ENCODE measurements at regions not wholly inside any gene's neighbourhood (a gene's known extent, or its start where the extent isn't known, plus 50 kb on each side); places are given as distances from the start of the nearest gene placed in this dataset.

GRCh38 chr2:220890931-220891330 lies 681.2 kb downstream of the EPHA4 start:
- no peak for DNase-seq

- no peak for DNase-seq
Observed at GRCh38 chr2:220891405-220891804, 680.7 kb downstream of the EPHA4 start.

- DNase-seq: no peak
Observed at GRCh38 chr2:220892018-220892634, 680.0 kb downstream of the EPHA4 start.

DNA sequence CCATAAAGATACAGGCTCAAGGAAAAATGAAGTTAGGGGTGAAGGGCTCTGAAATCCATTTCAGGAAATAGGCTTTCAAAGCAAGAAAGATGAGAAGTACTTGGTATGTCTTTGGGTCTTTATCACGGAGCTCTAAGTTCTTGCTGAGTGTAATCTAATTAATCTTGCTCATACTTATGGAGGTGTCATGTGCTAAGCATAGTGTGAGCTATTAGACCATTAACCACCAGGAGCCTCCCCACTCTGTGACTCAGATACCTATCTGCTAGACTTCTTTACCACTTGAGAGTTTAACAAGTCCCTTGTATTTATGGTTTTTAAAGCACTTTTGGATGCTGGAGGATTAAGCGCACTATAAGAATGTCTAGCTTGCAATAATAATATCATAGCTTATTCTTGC lies 678.7 kb downstream of the EPHA4 start:
- no peak for DNase-seq

DNA sequence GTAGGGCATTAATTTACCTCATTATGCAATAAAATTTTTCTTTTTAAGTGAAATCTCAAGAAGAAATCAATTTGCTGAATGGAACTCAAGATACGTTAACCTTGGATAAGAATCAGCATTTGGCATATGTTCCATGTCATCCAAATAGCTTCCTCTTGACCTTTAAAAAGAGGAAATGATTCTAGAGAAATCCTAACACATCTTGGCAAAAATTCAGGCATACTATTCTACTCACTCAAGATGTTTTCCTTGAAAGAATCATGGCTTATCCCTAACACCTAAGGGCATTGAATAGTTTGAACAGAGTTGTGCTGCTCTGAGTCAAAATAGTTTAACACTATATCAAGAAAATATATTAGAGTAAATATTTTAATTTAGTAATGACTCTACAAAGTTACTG lies 678.0 kb downstream of the EPHA4 start:
- DNase-seq: no peak

DNA sequence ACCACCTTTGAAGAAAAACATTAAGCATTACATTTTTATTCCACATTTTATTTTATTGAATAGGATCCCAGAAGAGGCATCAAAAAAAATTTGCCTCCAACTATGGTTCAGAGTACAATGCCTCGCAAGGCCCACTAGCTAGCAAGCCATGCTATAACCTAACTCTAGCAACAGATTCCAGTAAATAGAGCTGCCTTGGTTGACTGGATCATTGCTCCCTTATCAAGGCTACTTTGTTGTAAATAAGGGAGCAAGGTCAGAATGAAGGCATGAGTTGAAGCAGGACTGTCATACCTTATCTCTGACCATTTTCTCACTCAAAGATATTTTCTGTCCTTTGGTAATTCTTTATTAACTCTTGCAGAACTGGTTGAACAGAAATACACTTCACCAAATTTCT lies 672.6 kb downstream of the EPHA4 start:
- DNase-seq: no peak

- DNase-seq: no peak
Observed at GRCh38 chr2:220904015-220904414, 668.1 kb downstream of the EPHA4 start.

GRCh38 chr2:220913384-220913783 lies 658.7 kb downstream of the EPHA4 start:
- DNase-seq: no peak

DNA sequence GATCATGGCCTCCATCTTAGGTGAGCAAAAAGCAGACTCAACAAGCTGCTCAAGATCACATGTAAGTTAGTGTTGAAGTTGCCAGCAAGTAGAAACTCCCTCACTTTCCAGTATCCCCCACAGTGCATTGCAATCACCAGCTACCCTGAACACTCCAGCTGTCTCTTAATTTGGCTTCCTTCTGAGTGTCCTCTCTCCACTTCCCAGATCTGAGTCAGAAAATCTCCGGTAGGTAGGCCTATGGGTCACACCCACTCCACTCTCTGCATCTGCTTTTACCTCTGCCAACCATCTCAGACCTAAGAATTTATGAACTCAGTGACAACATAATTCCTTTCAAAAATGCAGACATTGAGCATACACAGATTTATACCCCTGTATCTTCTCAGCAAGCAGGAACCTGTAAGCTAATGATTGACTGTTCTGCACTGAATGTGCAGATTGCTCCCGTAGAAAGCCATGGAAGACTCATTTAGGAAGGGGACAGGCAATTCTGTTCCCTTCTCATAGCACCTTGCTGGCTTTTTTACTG lies 656.9 kb downstream of the EPHA4 start:
- no peak for DNase-seq

- DNase-seq: no peak
Observed at GRCh38 chr2:220916931-220917330, 655.2 kb downstream of the EPHA4 start.

DNA sequence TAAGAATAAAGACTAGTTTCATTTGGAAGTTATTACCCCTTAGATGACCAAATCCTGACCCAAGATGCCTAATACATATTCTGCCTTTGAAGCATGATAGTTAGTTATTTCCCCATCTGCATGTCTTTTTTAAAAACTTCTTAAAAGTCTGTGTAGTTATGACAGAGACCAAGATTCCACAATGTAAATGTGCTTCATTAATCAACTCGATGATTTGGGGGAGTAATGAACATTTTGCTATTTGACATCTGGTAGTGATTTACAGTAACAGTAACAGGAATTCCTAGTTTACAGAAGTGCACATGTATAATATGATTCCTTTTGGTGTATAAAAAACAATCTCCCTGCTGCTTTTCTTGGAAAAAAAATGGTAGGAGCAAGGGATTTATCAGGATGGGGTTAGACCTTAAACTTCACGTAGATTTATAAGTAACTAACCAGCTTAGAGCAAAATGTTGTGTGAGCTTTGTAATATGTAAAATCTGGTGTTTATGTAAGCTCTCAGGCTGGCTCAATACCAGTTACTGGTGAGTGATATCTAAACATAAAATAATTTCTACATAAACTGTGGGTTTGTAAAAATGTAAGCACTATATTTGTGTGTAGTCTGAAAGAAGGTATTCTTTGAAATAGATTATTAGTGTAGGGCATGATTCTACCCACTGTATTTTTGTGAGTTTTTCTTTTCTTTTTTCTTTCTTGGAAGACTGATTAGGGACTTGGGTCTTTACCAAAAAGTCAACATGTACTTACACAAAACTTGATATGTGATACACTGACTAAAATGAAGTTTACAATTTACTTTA lies 641.6 kb downstream of the EPHA4 start:
- no peak for DNase-seq

DNA sequence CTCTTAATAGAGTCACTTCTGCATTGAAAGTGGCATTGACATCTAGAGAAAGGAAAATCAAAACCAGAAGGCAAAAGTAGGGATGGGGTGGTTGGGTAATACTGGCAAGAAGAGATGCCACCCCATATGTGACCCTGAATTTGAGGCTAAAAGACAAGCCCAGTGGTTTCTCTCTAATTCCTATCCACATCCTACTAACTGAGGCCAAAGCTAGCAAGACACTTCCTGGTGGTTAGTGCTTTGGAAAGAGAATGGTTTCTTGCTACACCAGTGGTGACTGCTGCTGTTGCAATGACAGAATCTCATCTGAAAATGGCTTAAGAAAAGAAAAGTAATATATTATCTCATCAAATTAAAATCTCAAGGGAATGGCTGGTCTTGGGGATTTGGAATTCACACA lies 640.6 kb downstream of the EPHA4 start:
- DNase-seq: no peak

- DNase-seq: no peak
Observed at GRCh38 chr2:220932041-220932440, 640.1 kb downstream of the EPHA4 start.

DNA sequence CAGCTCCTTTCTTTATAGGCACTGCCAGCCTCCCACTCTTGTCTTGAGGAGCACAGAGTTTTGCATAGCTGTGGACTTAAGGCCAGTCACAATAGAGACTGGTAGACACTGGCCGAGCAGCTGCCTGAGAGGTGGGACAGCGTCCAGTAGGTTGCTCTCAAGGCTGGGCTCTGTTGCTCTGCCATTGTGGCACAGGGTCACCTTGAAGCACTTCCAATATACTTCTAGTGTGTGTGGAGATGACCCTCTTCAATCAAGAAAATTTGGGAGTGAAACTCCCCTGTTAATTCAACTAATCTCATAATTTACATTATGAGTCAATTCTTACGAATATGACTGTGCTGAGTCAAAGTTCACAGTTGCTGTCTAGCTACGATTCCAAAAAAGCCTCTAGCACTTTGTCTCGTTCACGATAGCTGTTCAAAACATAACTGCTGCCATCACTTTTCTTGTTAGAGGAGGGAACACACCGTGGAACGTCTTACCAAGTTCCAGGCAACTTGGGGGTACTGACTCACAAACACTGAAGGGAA lies 636.2 kb downstream of the EPHA4 start:
- no peak for DNase-seq

DNA sequence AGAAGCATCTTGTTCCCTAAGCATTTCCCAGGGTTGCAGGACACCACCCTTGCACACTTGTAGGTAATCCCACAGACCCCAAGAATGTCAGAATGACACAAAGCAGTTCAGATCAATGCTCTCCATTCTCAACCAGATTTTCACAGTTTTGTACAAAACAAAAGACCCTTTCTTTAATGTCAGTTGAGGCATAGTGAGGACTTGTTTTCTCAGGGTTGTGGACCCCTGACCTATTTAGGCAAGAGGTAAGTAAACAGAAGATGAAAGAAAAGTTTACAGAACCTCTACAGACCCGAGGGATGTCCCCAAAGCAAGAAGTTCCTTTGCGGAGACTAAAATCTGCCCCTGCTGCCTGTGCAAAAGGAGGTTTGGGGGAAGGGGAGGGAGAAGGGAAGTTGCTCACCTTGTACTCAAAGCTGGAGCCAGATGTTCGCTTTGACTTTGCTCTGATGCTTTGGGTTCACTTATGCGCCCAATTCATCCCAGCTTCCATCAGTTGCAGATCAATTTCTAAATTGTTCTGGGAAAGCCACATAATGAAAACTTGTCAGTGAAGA lies 635.4 kb downstream of the EPHA4 start:
- no peak for DNase-seq

DNA sequence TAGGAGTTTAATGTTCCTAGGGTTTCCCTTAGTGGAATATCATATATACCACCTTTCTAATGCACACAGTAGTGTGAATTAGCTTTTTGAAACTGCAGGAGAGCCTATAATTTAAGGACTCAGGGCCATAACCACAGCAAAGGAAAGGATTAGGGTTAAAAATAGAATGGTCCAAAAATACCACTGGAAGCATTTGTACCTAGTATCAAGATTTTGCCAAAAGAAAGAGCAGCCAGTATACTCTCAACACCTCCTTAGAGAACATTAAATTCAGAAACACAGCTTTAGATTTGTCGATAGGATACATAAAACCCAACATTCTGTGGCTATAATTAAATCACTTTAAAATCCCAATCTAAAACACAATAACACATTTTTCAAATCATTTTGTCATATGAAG lies 634.9 kb downstream of the EPHA4 start:
- no peak for DNase-seq

- DNase-seq: no peak
Observed at GRCh38 chr2:220940646-220941045, 631.5 kb downstream of the EPHA4 start.

- DNase-seq: no peak
Observed at GRCh38 chr2:220941683-220942082, 630.4 kb downstream of the EPHA4 start.

GRCh38 chr2:220946552-220946951 lies 625.6 kb downstream of the EPHA4 start:
- DNase-seq: no peak

DNA sequence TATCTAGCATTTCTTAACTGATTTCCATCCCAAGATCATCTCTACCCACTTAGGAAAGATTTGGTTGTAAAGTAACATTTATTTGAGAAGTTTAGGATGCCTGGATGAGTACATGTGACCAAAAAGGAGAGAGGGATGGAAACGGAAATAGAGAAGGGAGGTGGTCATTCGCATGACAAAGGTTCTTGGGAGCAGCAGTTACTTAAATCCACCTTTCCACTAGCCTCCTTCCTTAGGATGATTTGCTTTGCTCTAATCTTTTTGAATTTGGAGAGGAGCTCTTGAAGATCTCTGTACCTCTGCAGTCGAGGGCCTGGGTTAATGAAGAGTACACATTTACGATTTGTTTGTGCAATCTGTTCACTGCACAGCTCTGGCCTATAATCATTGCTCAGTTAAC lies 623.5 kb downstream of the EPHA4 start:
- no peak for DNase-seq

GRCh38 chr2:220949466-220949865 lies 622.6 kb downstream of the EPHA4 start:
- no peak for DNase-seq

DNA sequence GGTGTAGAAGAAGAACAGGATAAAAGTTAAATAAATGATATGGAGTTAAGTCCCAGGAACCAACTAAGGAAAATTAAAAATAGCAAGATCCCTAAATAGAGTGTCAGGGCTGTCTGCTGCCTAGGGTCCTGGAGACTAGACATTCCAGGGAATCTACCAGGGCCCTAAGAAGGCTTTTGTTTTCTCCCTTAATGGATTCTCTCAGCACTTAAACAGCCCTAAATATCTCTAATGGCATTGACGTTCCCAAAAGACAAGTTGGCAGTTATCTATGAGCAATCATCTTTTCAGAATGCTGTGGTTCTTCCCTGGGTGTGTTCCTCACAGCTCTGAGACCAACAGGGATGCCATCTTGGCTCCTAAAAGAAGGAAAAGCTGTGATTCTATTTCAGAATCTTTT lies 616.3 kb downstream of the EPHA4 start:
- DNase-seq: no peak

DNA sequence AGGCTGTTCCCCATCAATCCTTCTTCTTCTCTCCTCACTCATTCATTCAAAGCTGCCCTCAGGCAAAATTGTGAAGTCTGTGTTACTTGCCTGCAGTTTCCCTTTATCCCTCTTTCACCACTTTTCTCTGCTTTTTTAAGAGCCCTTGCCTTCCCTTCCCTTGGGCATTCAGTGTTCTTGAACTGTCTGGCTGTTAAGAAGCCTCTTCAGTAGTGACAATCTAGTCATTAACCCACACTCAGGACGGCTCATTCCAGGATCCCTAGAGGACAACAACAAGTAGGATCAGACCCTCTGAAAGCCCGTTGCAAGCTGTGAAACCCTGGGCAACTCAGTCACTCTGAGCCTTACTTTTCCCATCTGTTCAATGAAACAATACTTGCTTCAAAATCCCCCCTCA lies 615.7 kb downstream of the EPHA4 start:
- no peak for DNase-seq

DNA sequence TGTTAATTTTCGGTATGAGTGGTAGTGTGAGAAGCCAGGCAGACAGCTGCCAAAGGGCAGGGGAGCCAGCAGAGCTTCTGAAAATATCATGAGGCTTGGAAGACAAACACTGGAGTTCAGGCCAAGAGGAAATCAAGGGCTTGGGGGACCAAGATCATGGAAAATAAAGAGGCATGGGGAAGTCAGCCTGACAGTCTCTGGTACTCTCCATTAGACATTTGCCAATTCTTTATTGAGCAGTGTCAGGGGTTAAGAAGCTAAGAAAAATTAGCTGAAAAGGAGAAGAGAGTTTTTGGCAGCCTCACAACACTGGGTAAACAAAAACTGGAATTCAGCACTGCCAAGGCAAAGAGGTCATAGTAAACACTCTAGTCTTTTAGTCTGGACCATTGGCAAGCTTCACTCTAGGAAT lies 612.7 kb downstream of the EPHA4 start:
- DNase-seq: no peak

All from NCI-H510A (cell line).